ENCODE measurements at regions not wholly inside any gene's neighbourhood (a gene's known extent, or its start where the extent isn't known, plus 50 kb on each side); places are given as distances from the start of the nearest gene placed in this dataset.
"Not testable (repeated sequence)": the region's sequence is repeated elsewhere in the genome, so short reads cannot be mapped to it uniquely, and the experiment has no call there.

- in situ Hi-C loops (cut with MboI; ENCODE audit: low sequenced_read_pairs, unreplicated experiment) = no loop called here
- TF ChIP-seq, protein P1, sequence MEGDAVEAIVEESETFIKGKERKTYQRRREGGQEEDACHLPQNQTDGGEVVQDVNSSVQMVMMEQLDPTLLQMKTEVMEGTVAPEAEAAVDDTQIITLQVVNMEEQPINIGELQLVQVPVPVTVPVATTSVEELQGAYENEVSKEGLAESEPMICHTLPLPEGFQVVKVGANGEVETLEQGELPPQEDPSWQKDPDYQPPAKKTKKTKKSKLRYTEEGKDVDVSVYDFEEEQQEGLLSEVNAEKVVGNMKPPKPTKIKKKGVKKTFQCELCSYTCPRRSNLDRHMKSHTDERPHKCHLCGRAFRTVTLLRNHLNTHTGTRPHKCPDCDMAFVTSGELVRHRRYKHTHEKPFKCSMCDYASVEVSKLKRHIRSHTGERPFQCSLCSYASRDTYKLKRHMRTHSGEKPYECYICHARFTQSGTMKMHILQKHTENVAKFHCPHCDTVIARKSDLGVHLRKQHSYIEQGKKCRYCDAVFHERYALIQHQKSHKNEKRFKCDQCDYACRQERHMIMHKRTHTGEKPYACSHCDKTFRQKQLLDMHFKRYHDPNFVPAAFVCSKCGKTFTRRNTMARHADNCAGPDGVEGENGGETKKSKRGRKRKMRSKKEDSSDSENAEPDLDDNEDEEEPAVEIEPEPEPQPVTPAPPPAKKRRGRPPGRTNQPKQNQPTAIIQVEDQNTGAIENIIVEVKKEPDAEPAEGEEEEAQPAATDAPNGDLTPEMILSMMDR (IDR thresholded peaks at IDR 0.05; ENCODE audit: borderline replicate concordance, control extremely low read depth, extremely low read depth, insufficient read depth, missing control alignments) = no peak
- no peak for DNase-seq (ENCODE audit: low spot score)
Observed at GRCh38 chr1:90291431-90292216, 296.7 kb downstream of the ZNF326 start.

- TF ChIP-seq, protein P1 (IDR thresholded peaks at IDR 0.05; ENCODE audit: borderline replicate concordance, control extremely low read depth, extremely low read depth, insufficient read depth, missing control alignments) = no peak
- DNase-seq (ENCODE audit: low spot score) = no peak
- in situ Hi-C loops (cut with MboI; ENCODE audit: low sequenced_read_pairs, unreplicated experiment) = no loop called here
Observed at GRCh38 chr1:90282811-90283210, 287.9 kb downstream of the ZNF326 start.

- in situ Hi-C loops (cut with MboI; ENCODE audit: low sequenced_read_pairs, unreplicated experiment); DNase-seq (ENCODE audit: low spot score): not testable (repeated sequence)
Observed at GRCh38 chr1:90281886-90282285, 287.0 kb downstream of the ZNF326 start.

DNA sequence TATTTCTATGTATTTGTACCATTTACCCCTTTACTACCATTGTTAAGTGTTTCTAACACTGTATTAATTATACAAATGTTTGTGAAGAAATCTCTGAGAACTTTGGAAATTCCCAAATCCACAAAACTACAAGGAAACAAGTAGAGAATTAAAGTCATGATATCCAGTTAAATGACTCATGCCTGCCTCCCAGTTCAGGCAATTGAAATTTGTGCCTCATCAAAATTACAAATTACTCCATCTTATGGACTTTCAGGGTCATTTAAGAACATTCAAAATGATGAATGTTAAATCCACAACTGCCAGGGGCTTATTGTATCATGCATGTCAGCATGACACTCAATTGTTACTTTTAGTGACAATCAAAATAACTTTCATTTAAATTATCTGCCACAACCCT lies 282.4 kb downstream of the ZNF326 start:
- DNase-seq (ENCODE audit: low spot score) = no peak
- in situ Hi-C loops (cut with MboI; ENCODE audit: low sequenced_read_pairs, unreplicated experiment) = no loop called here
- TF ChIP-seq, protein P1 (IDR thresholded peaks at IDR 0.05; ENCODE audit: borderline replicate concordance, control extremely low read depth, extremely low read depth, insufficient read depth, missing control alignments) = no peak

DNA sequence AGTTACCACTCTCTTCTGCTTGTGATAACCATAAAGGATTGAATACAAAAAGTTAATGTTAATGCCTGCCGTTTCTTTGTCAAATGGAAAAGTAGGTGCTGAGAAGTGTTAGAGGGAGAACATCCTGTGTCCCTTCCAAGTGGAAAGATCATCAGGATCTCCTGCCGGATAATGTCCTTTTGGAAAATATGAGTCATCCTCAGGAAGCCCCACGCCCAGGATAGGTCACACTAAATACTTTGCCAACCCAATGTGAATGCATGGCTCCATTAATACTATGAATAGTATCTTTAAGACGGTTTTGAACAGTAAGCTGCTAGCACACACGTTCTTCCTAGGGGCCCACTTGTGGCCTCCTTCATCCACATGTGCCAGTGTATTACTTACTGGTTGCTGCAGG lies 279.5 kb downstream of the ZNF326 start:
- no peak for DNase-seq (ENCODE audit: low spot score)
- TF ChIP-seq, protein P1 (IDR thresholded peaks at IDR 0.05; ENCODE audit: borderline replicate concordance, control extremely low read depth, extremely low read depth, insufficient read depth, missing control alignments) = no peak
- in situ Hi-C loops (cut with MboI; ENCODE audit: low sequenced_read_pairs, unreplicated experiment) = no loop called here

- DNase-seq (ENCODE audit: low spot score) = no peak
- in situ Hi-C loops (cut with MboI; ENCODE audit: low sequenced_read_pairs, unreplicated experiment) = no loop called here
- TF ChIP-seq, protein P1 (IDR thresholded peaks at IDR 0.05; ENCODE audit: borderline replicate concordance, control extremely low read depth, extremely low read depth, insufficient read depth, missing control alignments) = no peak
Observed at GRCh38 chr1:90273241-90273774, 278.4 kb downstream of the ZNF326 start.

DNA sequence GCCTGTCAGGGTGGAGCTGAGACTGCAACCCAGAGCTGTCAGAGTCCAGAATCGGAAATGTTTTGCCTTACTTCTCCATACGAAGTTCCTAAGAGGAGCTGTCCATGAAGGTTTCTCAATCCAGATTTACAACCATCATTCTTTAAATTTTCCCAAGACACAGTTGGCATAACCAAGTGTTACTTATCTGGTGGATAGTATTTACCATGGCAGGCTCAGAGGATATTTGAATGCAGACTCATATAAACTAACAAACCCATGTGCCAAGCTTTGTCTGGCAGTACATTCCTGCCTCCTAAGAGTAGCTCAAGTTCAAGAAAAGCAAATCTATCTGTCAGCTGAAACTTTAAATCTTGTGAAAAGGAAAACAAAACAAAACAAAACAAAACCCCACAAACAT lies 267.9 kb downstream of the ZNF326 start:
- in situ Hi-C loops (cut with MboI; ENCODE audit: low sequenced_read_pairs, unreplicated experiment) = no loop called here
- DNase-seq (ENCODE audit: low spot score) = no peak
- TF ChIP-seq, protein P1 (IDR thresholded peaks at IDR 0.05; ENCODE audit: borderline replicate concordance, control extremely low read depth, extremely low read depth, insufficient read depth, missing control alignments) = no peak

Measured in GM13976 (cell line).